ENCODE measurements at regions not wholly inside any gene's neighbourhood (a gene's known extent, or its start where the extent isn't known, plus 50 kb on each side); places are given as distances from the start of the nearest gene placed in this dataset.

- H3K27me3 ChIP-seq: no peaks in the 10 kb centered on the region
- no peak for DNase-seq
- intact Hi-C loops (cut with DNase I): no loop called here
- TF ChIP-seq POLR2A (IDR thresholded peaks at IDR 0.05) (no peak), CTCF (IDR thresholded peaks at IDR 0.05) (no peak), EP300 (IDR thresholded peaks at IDR 0.05) (no peak)
- no peak overlapping the region for H3K4me3 ChIP-seq
- H3K27ac ChIP-seq: no peak overlapping the region
- no peaks in the 10 kb centered on the region for H3K4me1 ChIP-seq (ENCODE audit: insufficient read depth)
- no peaks in the 10 kb centered on the region for H3K36me3 ChIP-seq
- no peaks in the 10 kb centered on the region for H3K9me3 ChIP-seq
Measured at GRCh38 chrX:42673301-42673810, 104.6 kb downstream of the PPP1R2C start.

- Histone ChIP-seq H3K27me3 (no peaks in the 10 kb centered on the region), H3K4me3 (no peak overlapping the region), H3K9me3 (no peaks in the 10 kb centered on the region), H3K4me1 (ENCODE audit: insufficient read depth) (no peaks in the 10 kb centered on the region), H3K27ac (no peak overlapping the region), H3K36me3 (no peaks in the 10 kb centered on the region)
- 49 to 57% (median 50%) methylated on average over 3 of the region's 3 CpGs for WGBS, 3 donors
- TF ChIP-seq CTCF (IDR thresholded peaks at IDR 0.05) (no peak), EP300 (IDR thresholded peaks at IDR 0.05) (no peak), POLR2A (IDR thresholded peaks at IDR 0.05) (no peak)
- no peak for DNase-seq
- intact Hi-C loops (cut with DNase I): no loop called here
Measured at GRCh38 chrX:42664680-42665079, 113.3 kb downstream of the PPP1R2C start.

- no peaks in the 10 kb centered on the region for H3K36me3 ChIP-seq
- no peaks in the 10 kb centered on the region for H3K4me1 ChIP-seq (ENCODE audit: insufficient read depth)
- no peak overlapping the region for H3K27ac ChIP-seq
- intact Hi-C loops (cut with DNase I): no loop called here
- H3K4me3 ChIP-seq: no peak overlapping the region
- TF ChIP-seq POLR2A (IDR thresholded peaks at IDR 0.05) (no peak), EP300 (IDR thresholded peaks at IDR 0.05) (no peak), CTCF (IDR thresholded peaks at IDR 0.05) (no peak)
- H3K27me3 ChIP-seq: no peaks in the 10 kb centered on the region
- no peak for DNase-seq
- H3K9me3 ChIP-seq: no peaks in the 10 kb centered on the region
Measured at GRCh38 chrX:42628471-42628870, 149.5 kb downstream of the PPP1R2C start.

- TF ChIP-seq EP300 (IDR thresholded peaks at IDR 0.05) (no peak), POLR2A (IDR thresholded peaks at IDR 0.05) (no peak), CTCF (IDR thresholded peaks at IDR 0.05) (no peak)
- WGBS, 3 donors: 55 to 66% (median 56%) methylated on average over 3 of the region's 3 CpGs
- H3K27ac ChIP-seq: no peak overlapping the region
- no peaks in the 10 kb centered on the region for H3K27me3 ChIP-seq
- H3K4me3 ChIP-seq: no peak overlapping the region
- intact Hi-C loops (cut with DNase I): no loop called here
- DNase-seq: no peak
- H3K9me3 ChIP-seq: no peaks in the 10 kb centered on the region
- H3K4me1 ChIP-seq (ENCODE audit: insufficient read depth): no peaks in the 10 kb centered on the region
- H3K36me3 ChIP-seq: no peaks in the 10 kb centered on the region
Measured at GRCh38 chrX:42627891-42628290, 150.1 kb downstream of the PPP1R2C start.

- 30 to 42% (median 31%) methylated on average over 1 of the region's 1 CpG for WGBS, 3 donors
- intact Hi-C loops (cut with DNase I): no loop called here
- H3K27ac ChIP-seq: no peak overlapping the region
- no peaks in the 10 kb centered on the region for H3K9me3 ChIP-seq
- no peak for TF ChIP-seq EP300 (IDR thresholded peaks at IDR 0.05)
- no peak for TF ChIP-seq POLR2A (IDR thresholded peaks at IDR 0.05)
- TF ChIP-seq CTCF (IDR thresholded peaks at IDR 0.05): no peak
- H3K4me3 ChIP-seq: no peak overlapping the region
- H3K27me3 ChIP-seq: no peaks in the 10 kb centered on the region
- DNase-seq: no peak
- H3K4me1 ChIP-seq (ENCODE audit: insufficient read depth): no peaks in the 10 kb centered on the region
- H3K36me3 ChIP-seq: no peaks in the 10 kb centered on the region
Measured at GRCh38 chrX:42624524-42624923, 153.4 kb downstream of the PPP1R2C start.
